AG04449 (cell line): ENCODE measurements at regions not wholly inside any gene's neighbourhood (a gene's known extent, or its start where the extent isn't known, plus 50 kb on each side); places are given as distances from the start of the nearest gene placed in this dataset.

Experiments used
- CTCF ChIA-PET: fragments of 350-600 bp; formaldehyde crosslinking; extraction: SDS; loops from one replicate; lab custom pipeline; 2021; ENCODE audit warnings: antibody characterized with exemption; lab: Yijun Ruan, JAX
- POLR2A ChIA-PET: fragments of 400-600, 350-600 bp; formaldehyde crosslinking; extraction: SDS; loops from one replicate; lab custom pipeline; 2020; ENCODE audit warnings: antibody characterized with exemption, inconsistent platforms; lab: Yijun Ruan, JAX
- DNase-seq: peaks from one replicate; pipeline ENCODE4 v3.0.0-alpha.2; 2010; ENCODE audit warnings: low read depth, low spot score
- H3K4me3 ChIP-seq: 2 replicates; pipeline ENCODE4 v1.5.1; 2011; ENCODE audit warnings: low read depth, mild to moderate bottlenecking, control low read depth, low read length
- CTCF ChIP-seq: IDR thresholded peaks from one replicate; pipeline ENCODE4 v1.5.1; 2011; ENCODE audit warnings: mild to moderate bottlenecking, moderate library complexity, low read length, control low read depth, inconsistent platforms; ENCODE audit not compliant: insufficient read depth; ENCODE audit errors: missing control alignments

GRCh38 chr6:147621263-147621662 lies 112.8 kb downstream of the SAMD5 start:
- DNase-seq = no peak
- POLR2A ChIA-PET = interaction anchor here (0.7 kb wide), 1 partner anchor 22 kb away, joined by 3 read pairs; no protein-coding TSS in a partner anchor
- CTCF ChIA-PET = no interaction called here
- no peak overlapping the region for H3K4me3 ChIP-seq
- no peak for TF ChIP-seq CTCF

- CTCF ChIA-PET = no interaction called here
- no peak for TF ChIP-seq CTCF
- DNase-seq = no peak
- POLR2A ChIA-PET = no interaction called here
- no peak overlapping the region for H3K4me3 ChIP-seq
These were observed 113.5 kb downstream of the SAMD5 start for GRCh38 chr6:147621961-147622360.

- TF ChIP-seq CTCF = no peak
- POLR2A ChIA-PET = no interaction called here
- H3K4me3 ChIP-seq = no peak overlapping the region
- no peak for DNase-seq
- CTCF ChIA-PET = no interaction called here
These were observed 116.5 kb downstream of the SAMD5 start for GRCh38 chr6:147624946-147625515.

- no peak overlapping the region for H3K4me3 ChIP-seq
- TF ChIP-seq CTCF = no peak
- CTCF ChIA-PET = no interaction called here
- POLR2A ChIA-PET = no interaction called here
- DNase-seq = no peak
These were observed 117.5 kb downstream of the SAMD5 start for GRCh38 chr6:147625946-147626345.

- no peak for DNase-seq
- no peak overlapping the region for H3K4me3 ChIP-seq
- ChIA-PET CTCF (no interaction called here), POLR2A (no interaction called here)
- TF ChIP-seq CTCF = no peak
These were observed 118.9 kb downstream of the SAMD5 start for GRCh38 chr6:147627411-147627810.

- H3K4me3 ChIP-seq = no peak overlapping the region
- ChIA-PET POLR2A (no interaction called here), CTCF (no interaction called here)
- TF ChIP-seq CTCF = no peak
- DNase-seq = no peak
These were observed 124.7 kb downstream of the SAMD5 start for GRCh38 chr6:147633191-147633590.
